ENCODE measurements at regions not wholly inside any gene's neighbourhood (a gene's known extent, or its start where the extent isn't known, plus 50 kb on each side); places are given as distances from the start of the nearest gene placed in this dataset.

GRCh38 chr5:36522746-36523065 lies 83.7 kb upstream of the SLC1A3 start:
- 78 to 90% (median 82%) methylated on average over 5 of the region's 5 CpGs for WGBS, 3 donors
- intact Hi-C loops (cut with DNase I) = no loop called here
- H3K9me3 ChIP-seq = no peaks in the 10 kb centered on the region
- H3K4me3 ChIP-seq = no peak overlapping the region
- no peak overlapping the region for H3K27ac ChIP-seq
- H3K36me3 ChIP-seq = no peaks in the 10 kb centered on the region
- TF ChIP-seq POLR2A (IDR thresholded peaks at IDR 0.05) = no peak
- peaks cover 2% of the 10 kb centered on the region for H3K4me1 ChIP-seq (ENCODE audit: insufficient read depth)
- H3K27me3 ChIP-seq = no peaks in the 10 kb centered on the region
- DNase-seq = peak in 1 of 5 donors; percentile 61

- WGBS, 3 donors = 79 to 92% (median 89%) methylated on average over 5 of the region's 5 CpGs
- H3K27me3 ChIP-seq = no peaks in the 10 kb centered on the region
- H3K9me3 ChIP-seq = no peaks in the 10 kb centered on the region
- no peaks in the 10 kb centered on the region for H3K36me3 ChIP-seq
- H3K27ac ChIP-seq = no peak overlapping the region
- no peak for DNase-seq
- peaks cover 2% of the 10 kb centered on the region for H3K4me1 ChIP-seq (ENCODE audit: insufficient read depth)
- TF ChIP-seq POLR2A (IDR thresholded peaks at IDR 0.05) = no peak
- no peak for TF ChIP-seq CTCF (IDR thresholded peaks at IDR 0.05)
- no peak for TF ChIP-seq EP300 (IDR thresholded peaks at IDR 0.05)
- H3K4me3 ChIP-seq = no peak overlapping the region
- intact Hi-C loops (cut with DNase I) = no loop called here
Measured at GRCh38 chr5:36523450-36523849, 83.0 kb upstream of the SLC1A3 start.

GRCh38 chr5:36523926-36524325 lies 82.5 kb upstream of the SLC1A3 start:
- Histone ChIP-seq H3K27ac (no peak overlapping the region), H3K36me3 (no peaks in the 10 kb centered on the region), H3K4me3 (no peak overlapping the region), H3K9me3 (no peaks in the 10 kb centered on the region), H3K27me3 (no peaks in the 10 kb centered on the region), H3K4me1 (ENCODE audit: insufficient read depth) (peaks cover 2% of the 10 kb centered on the region)
- intact Hi-C loops (cut with DNase I) = no loop called here
- no peak for DNase-seq
- TF ChIP-seq POLR2A (IDR thresholded peaks at IDR 0.05) (no peak), CTCF (IDR thresholded peaks at IDR 0.05) (no peak), EP300 (IDR thresholded peaks at IDR 0.05) (no peak)
- 42 to 64% (median 47%) methylated on average over 6 of the region's 6 CpGs for WGBS, 3 donors

GRCh38 chr5:36526537-36526936 lies 79.9 kb upstream of the SLC1A3 start:
- no peaks in the 10 kb centered on the region for H3K36me3 ChIP-seq
- intact Hi-C loops (cut with DNase I) = no loop called here
- no peaks in the 10 kb centered on the region for H3K9me3 ChIP-seq
- no peak overlapping the region for H3K27ac ChIP-seq
- H3K27me3 ChIP-seq = no peaks in the 10 kb centered on the region
- no peak overlapping the region for H3K4me3 ChIP-seq
- TF ChIP-seq EP300 (IDR thresholded peaks at IDR 0.05) = no peak
- TF ChIP-seq POLR2A (IDR thresholded peaks at IDR 0.05) = no peak
- TF ChIP-seq CTCF (IDR thresholded peaks at IDR 0.05) = no peak
- no peak for DNase-seq
- 87 to 90% (median 88%) methylated on average over 5 of the region's 5 CpGs for WGBS, 3 donors
- H3K4me1 ChIP-seq (ENCODE audit: insufficient read depth) = peaks cover 2% of the 10 kb centered on the region

GRCh38 chr5:36528588-36528987 lies 77.8 kb upstream of the SLC1A3 start:
- H3K27ac ChIP-seq = no peak overlapping the region
- no peaks in the 10 kb centered on the region for H3K36me3 ChIP-seq
- H3K4me3 ChIP-seq = no peak overlapping the region
- intact Hi-C loops (cut with DNase I) = no loop called here
- no peaks in the 10 kb centered on the region for H3K9me3 ChIP-seq
- DNase-seq = no peak
- 61 to 78% (median 76%) methylated on average over 6 of the region's 6 CpGs for WGBS, 3 donors
- no peaks in the 10 kb centered on the region for H3K4me1 ChIP-seq (ENCODE audit: insufficient read depth)
- no peaks in the 10 kb centered on the region for H3K27me3 ChIP-seq
- TF ChIP-seq POLR2A (IDR thresholded peaks at IDR 0.05) (no peak), CTCF (IDR thresholded peaks at IDR 0.05) (no peak), EP300 (IDR thresholded peaks at IDR 0.05) (no peak)
